ENCODE measurements at regions not wholly inside any gene's neighbourhood (a gene's known extent, or its start where the extent isn't known, plus 50 kb on each side); places are given as distances from the start of the nearest gene placed in this dataset.

DNA sequence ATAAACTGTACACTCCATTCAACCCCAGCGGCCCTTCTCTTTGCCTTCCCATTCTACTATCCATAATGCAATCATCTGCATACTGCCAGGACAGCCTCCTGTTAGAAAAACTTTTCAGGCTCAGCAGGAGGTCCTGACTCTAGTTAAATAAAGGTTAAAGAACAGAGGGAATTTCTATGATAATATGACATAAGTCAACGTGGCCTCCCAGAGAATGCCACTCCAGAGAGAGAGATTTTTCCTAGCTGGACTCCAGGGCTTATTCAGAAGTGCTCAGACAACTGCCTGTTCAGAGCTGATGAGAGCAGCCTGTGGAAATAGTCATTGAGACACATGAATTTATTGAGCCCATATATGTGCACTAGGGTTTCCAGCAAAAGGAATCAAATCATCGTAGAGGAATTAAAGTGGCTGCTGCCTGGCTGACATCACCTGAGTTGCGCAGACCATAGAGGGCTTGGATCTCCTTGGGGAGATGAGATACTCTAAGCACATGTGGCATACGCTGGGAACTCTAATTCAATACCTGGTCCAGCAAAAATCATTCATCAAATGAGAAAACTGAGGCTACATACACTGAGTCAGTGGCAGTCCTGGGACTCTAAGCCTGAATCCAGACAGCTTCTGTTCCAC is 736.2 kb downstream of the PTPRU start:
- 68 to 70% methylated on average over 5 of the region's 5 CpGs for WGBS, 2 donors
- intact Hi-C loops (cut with DNase I): no loop called here
- Histone ChIP-seq H3K27me3 (ENCODE audit: control insufficient read depth in 1 of 2, insufficient read depth in 2 of 2, low read length in 1 of 2) (no peaks in the 10 kb centered on the region), H3K4me1 (ENCODE audit: control insufficient read depth in 1 of 2, insufficient read depth in 2 of 2, low read length in 2 of 2) (no peaks in the 10 kb centered on the region), H3K4me3 (ENCODE audit: low read length in 2 of 2) (no peak overlapping the region), H3K27ac (ENCODE audit: low read depth in 1 of 2, low read length in 2 of 2) (no peak overlapping the region), H3K36me3 (ENCODE audit: control insufficient read depth in 1 of 2, insufficient read depth in 2 of 2, low read length in 1 of 2) (no peaks in the 10 kb centered on the region), H3K9me3 (ENCODE audit: control insufficient read depth, low read length) (peaks cover 2% of the 10 kb centered on the region)
- DNase-seq: no peak
- no peak for ATAC-seq (ENCODE audit: low FRiP score)

DNA sequence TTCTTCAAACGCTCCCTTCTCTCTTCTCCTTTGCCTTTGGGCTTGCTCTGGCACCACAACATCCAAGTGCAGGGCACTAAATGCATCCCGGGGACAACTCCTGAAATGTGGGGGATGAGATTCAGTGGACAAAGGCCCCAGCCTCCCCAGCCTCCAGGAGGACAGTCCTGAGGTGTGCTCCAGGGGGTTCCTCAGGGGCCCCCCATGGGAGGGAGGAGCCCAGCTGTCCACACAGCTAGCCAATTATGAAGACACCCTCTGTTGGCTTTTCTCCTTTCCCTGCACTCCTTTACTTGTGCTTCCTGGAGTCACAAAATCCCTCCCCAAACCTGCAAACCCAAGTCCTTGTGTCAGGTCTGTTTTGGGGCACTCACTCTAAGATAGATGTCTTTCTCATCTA is 735.4 kb downstream of the PTPRU start:
- no peak overlapping the region for H3K27ac ChIP-seq (ENCODE audit: low read depth in 1 of 2, low read length in 2 of 2)
- no peak for DNase-seq
- no peak overlapping the region for H3K4me3 ChIP-seq (ENCODE audit: low read length in 2 of 2)
- ATAC-seq (ENCODE audit: low FRiP score): no peak
- no peaks in the 10 kb centered on the region for H3K4me1 ChIP-seq (ENCODE audit: control insufficient read depth in 1 of 2, insufficient read depth in 2 of 2, low read length in 2 of 2)
- no peaks in the 10 kb centered on the region for H3K27me3 ChIP-seq (ENCODE audit: control insufficient read depth in 1 of 2, insufficient read depth in 2 of 2, low read length in 1 of 2)
- 78 to 82% methylated on average over 2 of the region's 2 CpGs for WGBS, 2 donors
- H3K36me3 ChIP-seq (ENCODE audit: control insufficient read depth in 1 of 2, insufficient read depth in 2 of 2, low read length in 1 of 2): no peaks in the 10 kb centered on the region
- peaks cover 2% of the 10 kb centered on the region for H3K9me3 ChIP-seq (ENCODE audit: control insufficient read depth, low read length)
- intact Hi-C loops (cut with DNase I): no loop called here

DNA sequence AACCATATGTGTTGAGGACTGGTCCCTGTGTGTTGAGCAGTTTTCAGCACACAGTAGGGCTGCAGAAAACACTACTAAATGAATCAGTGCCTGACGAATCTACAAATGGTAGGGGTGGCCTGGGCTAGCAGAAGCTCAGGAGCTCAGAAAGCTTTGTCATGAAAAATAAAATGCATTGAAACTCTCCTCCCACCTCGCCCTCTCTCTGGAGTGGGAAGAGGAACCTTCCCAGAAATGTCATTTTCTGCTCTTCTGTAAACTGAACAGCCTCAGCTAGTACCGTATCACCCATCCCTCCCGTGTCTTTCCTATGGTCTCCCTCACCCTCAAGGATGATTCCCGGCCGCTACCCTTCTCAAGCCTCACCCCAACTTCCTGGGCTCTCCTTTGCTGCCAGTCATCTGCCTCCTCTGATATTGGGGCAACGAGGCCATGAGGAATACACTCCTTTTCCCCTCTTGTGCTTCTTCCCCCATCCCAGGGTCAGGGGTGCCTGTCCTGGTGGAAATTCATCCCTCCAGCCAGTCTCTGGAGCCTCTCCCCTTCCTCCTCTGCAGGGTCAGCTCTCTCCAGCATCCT is 734.5 kb downstream of the PTPRU start:
- no peak for ATAC-seq (ENCODE audit: low FRiP score)
- no peaks in the 10 kb centered on the region for H3K27me3 ChIP-seq (ENCODE audit: control insufficient read depth in 1 of 2, insufficient read depth in 2 of 2, low read length in 1 of 2)
- H3K4me1 ChIP-seq (ENCODE audit: control insufficient read depth in 1 of 2, insufficient read depth in 2 of 2, low read length in 2 of 2): no peaks in the 10 kb centered on the region
- intact Hi-C loops (cut with DNase I): no loop called here
- WGBS, 2 donors: 75 to 79% methylated on average over 7 of the region's 7 CpGs
- no peak overlapping the region for H3K4me3 ChIP-seq (ENCODE audit: low read length in 2 of 2)
- no peaks in the 10 kb centered on the region for H3K36me3 ChIP-seq (ENCODE audit: control insufficient read depth in 1 of 2, insufficient read depth in 2 of 2, low read length in 1 of 2)
- H3K27ac ChIP-seq (ENCODE audit: low read depth in 1 of 2, low read length in 2 of 2): no peak overlapping the region
- no peak for DNase-seq
- peaks cover 2% of the 10 kb centered on the region for H3K9me3 ChIP-seq (ENCODE audit: control insufficient read depth, low read length)

DNA sequence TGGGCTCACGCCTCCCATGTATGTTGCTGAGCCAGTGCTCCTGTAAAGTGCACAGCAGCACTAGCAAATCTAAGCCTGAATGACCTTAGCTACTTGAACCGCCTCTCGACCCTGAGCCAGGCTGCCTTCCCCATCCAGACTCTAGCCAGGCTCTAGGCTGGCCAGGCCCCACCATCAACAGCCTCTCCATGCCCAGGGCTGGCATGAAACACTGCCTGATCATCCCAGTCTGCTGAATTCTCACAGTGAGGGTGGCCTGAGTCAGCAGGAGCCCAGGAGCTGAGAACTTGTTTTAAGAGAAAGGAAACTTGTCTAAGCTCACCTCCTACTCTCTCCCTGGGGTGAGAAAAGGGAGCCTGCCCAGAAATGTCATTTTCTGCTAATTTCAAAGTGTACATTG is 733.3 kb downstream of the PTPRU start:
- DNase-seq: no peak
- Histone ChIP-seq H3K27me3 (ENCODE audit: control insufficient read depth in 1 of 2, insufficient read depth in 2 of 2, low read length in 1 of 2) (no peaks in the 10 kb centered on the region), H3K27ac (ENCODE audit: low read depth in 1 of 2, low read length in 2 of 2) (no peak overlapping the region), H3K4me1 (ENCODE audit: control insufficient read depth in 1 of 2, insufficient read depth in 2 of 2, low read length in 2 of 2) (no peaks in the 10 kb centered on the region), H3K9me3 (ENCODE audit: control insufficient read depth, low read length) (peaks cover 2% of the 10 kb centered on the region), H3K4me3 (ENCODE audit: low read length in 2 of 2) (no peak overlapping the region), H3K36me3 (ENCODE audit: control insufficient read depth in 1 of 2, insufficient read depth in 2 of 2, low read length in 1 of 2) (no peaks in the 10 kb centered on the region)
- no peak for ATAC-seq (ENCODE audit: low FRiP score)
- intact Hi-C loops (cut with DNase I): no loop called here
- WGBS, 2 donors: 64 to 72% methylated on average over 3 of the region's 3 CpGs

DNA sequence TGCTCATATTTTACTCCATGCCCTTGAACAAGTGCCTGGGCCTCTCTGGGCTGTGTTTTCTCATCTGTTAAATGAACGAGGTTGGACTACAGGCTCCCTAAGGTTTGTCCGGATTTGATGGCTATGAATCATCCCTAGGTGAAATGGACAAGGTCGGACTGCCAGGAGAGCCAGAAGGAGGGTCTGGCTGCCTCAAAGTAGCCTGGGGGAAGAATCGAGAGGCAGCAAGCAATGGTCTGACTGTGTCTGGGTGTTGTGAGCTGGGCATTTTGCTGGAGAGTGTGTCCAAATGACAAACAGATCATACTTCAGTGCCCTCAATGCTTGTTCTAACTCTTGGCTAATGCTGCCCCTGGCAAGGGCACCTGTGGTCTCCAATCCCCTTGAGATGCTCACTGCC is 730.9 kb downstream of the PTPRU start:
- 58 to 61% methylated on average over 4 of the region's 4 CpGs for WGBS, 2 donors
- intact Hi-C loops (cut with DNase I): no loop called here

DNA sequence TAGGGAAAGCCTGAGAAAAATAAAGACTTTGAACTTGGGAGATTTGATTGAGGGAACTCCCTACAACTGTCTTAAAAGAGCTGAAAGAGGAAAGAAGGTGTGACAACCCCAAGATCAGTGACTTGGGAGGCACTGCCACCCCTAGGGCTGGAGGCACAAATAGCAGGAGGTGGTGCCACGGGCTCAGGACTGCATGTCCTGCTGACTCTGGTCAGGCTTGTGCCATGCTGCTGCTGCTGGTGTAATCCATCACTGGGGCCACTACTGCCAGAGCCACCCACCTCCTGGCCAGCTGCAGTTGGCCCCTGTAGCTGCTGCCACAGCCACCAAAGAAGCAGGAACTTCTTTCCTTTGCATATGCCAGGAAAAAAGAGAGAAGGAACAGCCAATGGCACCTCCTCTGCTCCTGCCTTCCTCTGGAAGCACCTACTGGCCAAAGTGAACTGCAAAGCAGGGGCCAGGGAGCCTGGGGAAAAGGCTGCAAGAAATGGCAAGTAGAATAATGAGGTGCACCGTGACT is 730.3 kb downstream of the PTPRU start:
- H3K4me3 ChIP-seq (ENCODE audit: low read length in 2 of 2): no peak overlapping the region
- 45 to 58% methylated on average over 2 of the region's 2 CpGs for WGBS, 2 donors
- no peaks in the 10 kb centered on the region for H3K27me3 ChIP-seq (ENCODE audit: control insufficient read depth in 1 of 2, insufficient read depth in 2 of 2, low read length in 1 of 2)
- H3K4me1 ChIP-seq (ENCODE audit: control insufficient read depth in 1 of 2, insufficient read depth in 2 of 2, low read length in 2 of 2): no peaks in the 10 kb centered on the region
- intact Hi-C loops (cut with DNase I): no loop called here
- H3K9me3 ChIP-seq (ENCODE audit: control insufficient read depth, low read length): peaks cover 2% of the 10 kb centered on the region
- no peaks in the 10 kb centered on the region for H3K36me3 ChIP-seq (ENCODE audit: control insufficient read depth in 1 of 2, insufficient read depth in 2 of 2, low read length in 1 of 2)
- no peak overlapping the region for H3K27ac ChIP-seq (ENCODE audit: low read depth in 1 of 2, low read length in 2 of 2)
- no peak for DNase-seq
- no peak for ATAC-seq (ENCODE audit: low FRiP score)

More for the DNA sequence above, 730.9 kb downstream of the PTPRU start:
- Histone ChIP-seq H3K27me3 (ENCODE audit: control insufficient read depth in 1 of 2, insufficient read depth in 2 of 2, low read length in 1 of 2) (no peaks in the 10 kb centered on the region), H3K36me3 (ENCODE audit: control insufficient read depth in 1 of 2, insufficient read depth in 2 of 2, low read length in 1 of 2) (no peaks in the 10 kb centered on the region), H3K4me3 (ENCODE audit: low read length in 2 of 2) (no peak overlapping the region), H3K9me3 (ENCODE audit: control insufficient read depth, low read length) (peaks cover 2% of the 10 kb centered on the region), H3K4me1 (ENCODE audit: control insufficient read depth in 1 of 2, insufficient read depth in 2 of 2, low read length in 2 of 2) (no peaks in the 10 kb centered on the region), H3K27ac (ENCODE audit: low read depth in 1 of 2, low read length in 2 of 2) (no peak overlapping the region)
- DNase-seq (no peak), ATAC-seq (ENCODE audit: low FRiP score) (no peak)

DNA sequence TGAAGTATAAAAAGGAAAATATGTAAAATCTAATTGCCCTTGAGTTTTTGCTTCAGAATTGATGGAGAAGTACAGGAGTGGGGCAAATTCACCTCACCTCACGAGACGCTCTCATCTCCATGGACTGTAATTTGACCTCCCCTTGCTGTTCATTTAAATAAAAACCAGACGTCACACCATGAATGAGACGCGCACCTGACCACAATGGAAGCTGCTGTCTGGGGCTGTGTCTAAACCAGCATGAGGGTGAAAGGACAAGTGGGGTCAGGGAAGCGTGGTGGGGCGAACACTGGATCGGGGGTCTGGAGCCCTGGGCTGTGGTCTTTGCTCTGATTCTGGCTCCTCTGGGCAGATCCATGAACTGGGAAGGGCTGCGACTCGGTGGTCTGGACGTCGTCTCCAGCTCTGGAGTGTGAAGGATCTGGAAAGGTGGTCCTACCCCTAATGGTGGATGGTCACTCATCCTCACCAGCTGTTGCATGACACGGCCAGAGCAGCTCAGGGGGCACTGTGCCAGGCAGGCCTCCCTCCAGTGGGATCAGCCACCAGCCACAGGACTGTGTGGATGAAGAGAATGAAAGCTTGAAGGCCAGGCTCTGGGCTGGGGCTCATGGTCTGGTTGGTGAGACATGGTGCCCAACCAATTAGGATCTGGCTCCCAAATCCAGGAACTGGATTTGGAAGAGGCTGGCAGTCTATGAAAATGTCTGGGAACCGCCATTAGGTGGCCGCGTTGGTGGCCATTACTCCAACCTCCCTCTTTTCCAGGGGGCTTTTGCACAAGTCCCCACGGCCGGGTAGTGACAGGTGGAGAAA is 728.6 kb downstream of the PTPRU start:
- 77 to 78% methylated on average over 18 of the region's 18 CpGs for WGBS, 2 donors
- no peaks in the 10 kb centered on the region for H3K27me3 ChIP-seq (ENCODE audit: control insufficient read depth in 1 of 2, insufficient read depth in 2 of 2, low read length in 1 of 2)
- H3K4me3 ChIP-seq (ENCODE audit: low read length in 2 of 2): no peak overlapping the region
- H3K27ac ChIP-seq (ENCODE audit: low read depth in 1 of 2, low read length in 2 of 2): no peak overlapping the region
- intact Hi-C loops (cut with DNase I): no loop called here
- peaks cover 2% of the 10 kb centered on the region for H3K9me3 ChIP-seq (ENCODE audit: control insufficient read depth, low read length)
- no peaks in the 10 kb centered on the region for H3K36me3 ChIP-seq (ENCODE audit: control insufficient read depth in 1 of 2, insufficient read depth in 2 of 2, low read length in 1 of 2)
- no peak for ATAC-seq (ENCODE audit: low FRiP score)
- no peaks in the 10 kb centered on the region for H3K4me1 ChIP-seq (ENCODE audit: control insufficient read depth in 1 of 2, insufficient read depth in 2 of 2, low read length in 2 of 2)
- DNase-seq: no peak

DNA sequence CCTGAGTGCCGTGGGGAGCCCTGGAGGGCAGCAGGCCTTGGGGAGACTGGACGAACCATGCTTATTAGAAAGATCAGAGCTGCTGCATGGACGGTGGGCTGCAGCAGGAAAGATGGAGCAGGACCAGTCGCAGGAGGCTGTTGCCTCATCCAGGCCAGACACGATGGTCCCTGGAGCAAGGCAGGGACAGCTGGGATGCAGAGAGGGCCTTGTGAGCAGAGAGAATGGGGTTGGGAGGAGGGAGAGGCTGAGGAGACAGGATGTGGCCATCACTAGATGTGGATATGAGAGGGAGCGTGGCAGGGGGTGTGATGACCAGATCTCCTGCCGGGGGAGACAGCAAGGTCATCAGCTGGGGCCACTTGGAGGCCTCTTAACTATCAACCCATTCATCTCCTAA is 727.6 kb downstream of the PTPRU start:
- DNase-seq: no peak
- H3K36me3 ChIP-seq (ENCODE audit: control insufficient read depth in 1 of 2, insufficient read depth in 2 of 2, low read length in 1 of 2): no peaks in the 10 kb centered on the region
- no peak for ATAC-seq (ENCODE audit: low FRiP score)
- no peaks in the 10 kb centered on the region for H3K27me3 ChIP-seq (ENCODE audit: control insufficient read depth in 1 of 2, insufficient read depth in 2 of 2, low read length in 1 of 2)
- peaks cover under 1% of the 10 kb centered on the region for H3K9me3 ChIP-seq (ENCODE audit: control insufficient read depth, low read length)
- no peaks in the 10 kb centered on the region for H3K4me1 ChIP-seq (ENCODE audit: control insufficient read depth in 1 of 2, insufficient read depth in 2 of 2, low read length in 2 of 2)
- intact Hi-C loops (cut with DNase I): no loop called here
- H3K27ac ChIP-seq (ENCODE audit: low read depth in 1 of 2, low read length in 2 of 2): no peak overlapping the region
- H3K4me3 ChIP-seq (ENCODE audit: low read length in 2 of 2): no peak overlapping the region
- WGBS, 2 donors: 84% methylated on average over 7 of the region's 7 CpGs

All from aorta (tissue), 5 donors.